A673 (cell line): ENCODE measurements at regions not wholly inside any gene's neighbourhood (a gene's known extent, or its start where the extent isn't known, plus 50 kb on each side); places are given as distances from the start of the nearest gene placed in this dataset.

Experiments used
- BruUV-seq: library from RNA; stranded (reverse); fragments of 400-500 nt; replicated peaks from 2 replicates; lab custom pipeline; 2021; lab: Mats Ljungman, UMichigan
- CTCF ChIA-PET: fragments of 300-600 bp; sonication (Branson Sonifier 250); formaldehyde crosslinking; loops from one replicate; lab custom pipeline; 2022; ENCODE audit warnings: antibody characterized with exemption; lab: Charles Lee
- POLR2A ChIA-PET: fragments of 300-600 bp; sonication (Branson Sonifier 250); formaldehyde crosslinking; loops from one replicate; lab custom pipeline; 2022; ENCODE audit warnings: antibody characterized with exemption; ENCODE audit not compliant: low non-redundant PET; lab: Charles Lee
- DNase-seq: peaks from one replicate; pipeline ENCODE4 v3.0.0-alpha.2; 2015; ENCODE audit warnings: low spot score
- H3K27ac ChIP-seq: fragments of 200-600 bp; sonication (generic); 2 replicates; pipeline ENCODE4 v1.5.1; 2016; ENCODE audit warnings: mixed run types, low read depth, mild to moderate bottlenecking, mixed read lengths, antibody characterized with exemption, low read length; ENCODE audit not compliant: poor library complexity, severe bottlenecking
- H3K27me3 ChIP-seq: fragments of 200-600 bp; sonication (generic); replicated peaks from 2 replicates; pipeline ENCODE4 v1.6.1; 2017; ENCODE audit warnings: mixed run types, low read depth, mild to moderate bottlenecking, mixed read lengths, antibody characterized with exemption, low read length; ENCODE audit not compliant: insufficient read depth, poor library complexity
- H3K36me3 ChIP-seq: fragments of 200-600 bp; sonication (generic); 2 replicates; pipeline ENCODE4 v1.6.1; 2016; ENCODE audit warnings: mixed run types, mild to moderate bottlenecking, mixed read lengths, antibody characterized with exemption, low read length; ENCODE audit not compliant: insufficient read depth, poor library complexity, severe bottlenecking
- H3K4me1 ChIP-seq: fragments of 200-600 bp; sonication (generic); 2 replicates; pipeline ENCODE4 v1.6.1; 2017; ENCODE audit warnings: mixed run types, mild to moderate bottlenecking, mixed read lengths, antibody characterized with exemption, low read length; ENCODE audit not compliant: insufficient read depth, poor library complexity, severe bottlenecking
- H3K4me3 ChIP-seq: fragments of 200-600 bp; sonication (generic); 2 replicates; pipeline ENCODE4 v1.5.1; 2016; ENCODE audit warnings: low read depth, mixed run types, mild to moderate bottlenecking, mixed read lengths, low read length; ENCODE audit not compliant: poor library complexity, severe bottlenecking
- H3K9me3 ChIP-seq: fragments of 200-600 bp; sonication (generic); 2 replicates; pipeline ENCODE4 v1.6.1; 2016; ENCODE audit warnings: mixed run types, low read depth, mild to moderate bottlenecking, mixed read lengths, antibody characterized with exemption, low read length; ENCODE audit not compliant: poor library complexity, severe bottlenecking
- CTCF ChIP-seq: fragments of 300-800, 200-600 bp; sonication (generic); conservative IDR thresholded peaks from 2 replicates; pipeline ENCODE4 v1.5.1; 2017; ENCODE audit warnings: low read depth, mild to moderate bottlenecking, antibody characterized with exemption, low read length, moderate library complexity, mixed read lengths
- EZH2 ChIP-seq: fragments of 200-600 bp; sonication (generic); IDR thresholded peaks from 2 replicates; pipeline ENCODE4 v1.6.1; 2017; ENCODE audit warnings: borderline replicate concordance, low read depth, mild to moderate bottlenecking, mixed read lengths, antibody characterized with exemption, low read length; ENCODE audit not compliant: poor library complexity, severe bottlenecking
- intact Hi-C: fragments of 100-400 bp; cut with micrococcal nuclease; formaldehyde crosslinking; loops from one replicate; pipeline ENCODE4 v1.10.0; 2022; ENCODE audit not compliant: unreplicated experiment

- Histone ChIP-seq H3K36me3 (no peaks in the 10 kb centered on the region), H3K9me3 (no peaks in the 10 kb centered on the region), H3K27me3 (peaks cover 7% of the 10 kb centered on the region), H3K4me1 (no peaks in the 10 kb centered on the region), H3K4me3 (no peak overlapping the region), H3K27ac (no peak overlapping the region)
- BruUV-seq, result no TSS peak
- TF ChIP-seq CTCF (no peak), EZH2 (no peak)
- ChIA-PET POLR2A (no interaction called here), CTCF (no interaction called here)
- DNase-seq, result no peak
- intact Hi-C loops, result no loop called here
These were observed 186.7 kb downstream of the RPS12 start for GRCh38 chr6:133001040-133001565.

- no peak overlapping the region for H3K27ac ChIP-seq
- DNase-seq, result no peak
- H3K27me3 ChIP-seq, result peaks cover 11% of the 10 kb centered on the region
- no peaks in the 10 kb centered on the region for H3K36me3 ChIP-seq
- H3K4me3 ChIP-seq, result no peak overlapping the region
- intact Hi-C loops, result no loop called here
- POLR2A ChIA-PET, result no interaction called here
- no TSS peak for BruUV-seq
- CTCF ChIA-PET, result no interaction called here
- no peak for TF ChIP-seq CTCF
- TF ChIP-seq EZH2, result no peak
- no peaks in the 10 kb centered on the region for H3K9me3 ChIP-seq
- H3K4me1 ChIP-seq, result no peaks in the 10 kb centered on the region
These were observed 190.0 kb downstream of the RPS12 start for GRCh38 chr6:133004304-133004884.

GRCh38 chr6:133012774-133013173 is 198.4 kb downstream of the RPS12 start:
- intact Hi-C loops, result no loop called here
- CTCF ChIA-PET, result no interaction called here
- BruUV-seq, result no TSS peak

More at GRCh38 chr6:133012774-133013173, 198.4 kb downstream of the RPS12 start:
- Histone ChIP-seq H3K36me3 (no peaks in the 10 kb centered on the region), H3K4me1 (no peaks in the 10 kb centered on the region), H3K27ac (no peak overlapping the region), H3K9me3 (no peaks in the 10 kb centered on the region), H3K27me3 (peaks cover 2% of the 10 kb centered on the region), H3K4me3 (no peak overlapping the region)
- TF ChIP-seq CTCF (no peak), EZH2 (no peak)
- POLR2A ChIA-PET, result no interaction called here
- no peak for DNase-seq
